ENCODE measurements at regions not wholly inside any gene's neighbourhood (a gene's known extent, or its start where the extent isn't known, plus 50 kb on each side); places are given as distances from the start of the nearest gene placed in this dataset.

GRCh38 chr18:2316751-2317696 lies 254.3 kb downstream of the METTL4 start:
- WGBS = 35% methylated on average over 5 of the region's 5 CpGs

GRCh38 chr18:2324459-2324858 lies 246.8 kb downstream of the METTL4 start:
- TF ChIP-seq MAX (IDR thresholded peaks at IDR 0.05) = no peak
- no peak for TF ChIP-seq TAF1 (conservative IDR thresholded peaks at IDR 0.05)
- TF ChIP-seq ZBTB33 (IDR thresholded peaks at IDR 0.05) = no peak
- TF ChIP-seq ATF3 (IDR thresholded peaks at IDR 0.05) = no peak
- no peak for TF ChIP-seq FOXA2 (IDR thresholded peaks at IDR 0.05)
- no peak for TF ChIP-seq EGR1 (IDR thresholded peaks at IDR 0.05; ENCODE audit: low read depth in 2 of 2)
- TF ChIP-seq HNF4G (IDR thresholded peaks at IDR 0.05) = no peak
- TF ChIP-seq FOXA1 (IDR thresholded peaks at IDR 0.05) = no peak
- no peak for TF ChIP-seq NR2F2 (IDR thresholded peaks at IDR 0.05)
- TF ChIP-seq RAD21 (IDR thresholded peaks at IDR 0.05) = no peak
- TF ChIP-seq HNF4A (conservative IDR thresholded peaks at IDR 0.05) = no peak
- TF ChIP-seq YY1 (IDR thresholded peaks at IDR 0.05) = no peak
- no peak for TF ChIP-seq GABPA (IDR thresholded peaks at IDR 0.05 in 1 of 2, conservative IDR thresholded peaks at IDR 0.05 in 1 of 2)
- no peak for TF ChIP-seq RXRA (IDR thresholded peaks at IDR 0.05)
- no peak for TF ChIP-seq REST (IDR thresholded peaks at IDR 0.05)
- TF ChIP-seq CTCF (IDR thresholded peaks at IDR 0.05; ENCODE audit: low read depth, low read length, missing input control) = no peak
- no peaks in the 10 kb centered on the region for H3K4me1 ChIP-seq (ENCODE audit: control insufficient read depth in 4 of 4, insufficient read depth in 4 of 4, low read length in 3 of 4)
- no peak for DNase-seq (ENCODE audit: low spot score)
- no peaks in the 10 kb centered on the region for H3K9me3 ChIP-seq (ENCODE audit: control insufficient read depth in 4 of 4, low read length in 3 of 4)
- H3K4me3 ChIP-seq (ENCODE audit: low read depth in 1 of 3, low read length in 3 of 3) = no peak overlapping the region
- H3K27ac ChIP-seq (ENCODE audit: low read depth in 1 of 2, low read length in 2 of 2) = no peak overlapping the region
- no peak overlapping the region for H3K9ac ChIP-seq (ENCODE audit: low read depth in 1 of 2, low read length in 2 of 2)
- H3K36me3 ChIP-seq (ENCODE audit: control insufficient read depth in 4 of 4, insufficient read depth in 3 of 4, low read depth in 1 of 4, low read length in 3 of 4) = no peaks in the 10 kb centered on the region
- peaks cover 0 to 2% (median 0%) of the 10 kb centered on the region in 4 donors for H3K27me3 ChIP-seq (ENCODE audit: control insufficient read depth in 4 of 4, insufficient read depth in 4 of 4, low read length in 3 of 4)

More at GRCh38 chr18:2316751-2317696, 254.3 kb downstream of the METTL4 start:
- TF ChIP-seq HNF4G (IDR thresholded peaks at IDR 0.05) (peak; percentile 35), RXRA (IDR thresholded peaks at IDR 0.05) (peak in 1 of 2 donors; percentile 11), JUND (IDR thresholded peaks at IDR 0.05) (no peak), SP1 (IDR thresholded peaks at IDR 0.05) (no peak), FOXA2 (IDR thresholded peaks at IDR 0.05) (no peak), MAX (IDR thresholded peaks at IDR 0.05) (no peak), HNF4A (conservative IDR thresholded peaks at IDR 0.05) (peak; percentile 56 to 70), TAF1 (conservative IDR thresholded peaks at IDR 0.05) (no peak)
- H3K36me3 ChIP-seq (ENCODE audit: control insufficient read depth in 4 of 4, insufficient read depth in 3 of 4, low read depth in 1 of 4, low read length in 3 of 4) = no peaks in the 10 kb centered on the region
- H3K9ac ChIP-seq (ENCODE audit: low read depth in 1 of 2, low read length in 2 of 2) = no peak overlapping the region
- peaks cover 0 to 2% (median 0%) of the 10 kb centered on the region in 4 donors for H3K9me3 ChIP-seq (ENCODE audit: control insufficient read depth in 4 of 4, low read length in 3 of 4)
- no peak for DNase-seq (ENCODE audit: low spot score)
- H3K27ac ChIP-seq (ENCODE audit: low read depth in 1 of 2, low read length in 2 of 2) = no peak overlapping the region
- H3K4me3 ChIP-seq (ENCODE audit: low read depth in 1 of 3, low read length in 3 of 3) = no peak overlapping the region
- peaks cover 0 to 7% (median 3%) of the 10 kb centered on the region in 4 donors for H3K4me1 ChIP-seq (ENCODE audit: control insufficient read depth in 4 of 4, insufficient read depth in 4 of 4, low read length in 3 of 4)
- H3K27me3 ChIP-seq (ENCODE audit: control insufficient read depth in 4 of 4, insufficient read depth in 4 of 4, low read length in 3 of 4) = no peaks in the 10 kb centered on the region
